ENCODE measurements at regions not wholly inside any gene's neighbourhood (a gene's known extent, or its start where the extent isn't known, plus 50 kb on each side); places are given as distances from the start of the nearest gene placed in this dataset.

GRCh38 chr2:236464140-236464539, 105.5 kb upstream of the ACKR3 start:
- ATAC-seq (no peak), DNase-seq (ENCODE audit: low spot score) (no peak), FAIRE-seq (no peak)
- Histone ChIP-seq H3K4me2 (ENCODE audit: low read depth, low read length) (no peak overlapping the region), H3K9me3 (ENCODE audit: low read length) (peaks cover 9% of the 10 kb centered on the region; the same call in 1 of the 2 replicates), H4K20me1 (ENCODE audit: insufficient read depth, low read length) (no peaks in the 10 kb centered on the region), H3K4me3 (replicated peaks in 1 of 3; ENCODE audit: insufficient read depth in 1 of 3, low read depth in 2 of 3, low read length in 3 of 3) (no peak overlapping the region), H2AFZ (ENCODE audit: low read length) (no peak overlapping the region), H3K79me2 (ENCODE audit: insufficient read depth, low read length) (no peaks in the 10 kb centered on the region), H3K27me3 (ENCODE audit: control insufficient read depth in 1 of 2, insufficient read depth in 2 of 2, low read length in 2 of 2) (0 out of 5 replicates have a peak, but pooled peaks cover 0 to 5% of the 10 kb centered on the region in 2 experiments), H3K4me1 (ENCODE audit: insufficient read depth, low read length) (no peaks in the 10 kb centered on the region), H3K27ac (ENCODE audit: extremely low read length, insufficient read depth, low read length) (no peak overlapping the region), H3K36me3 (replicated peaks in 1 of 2; ENCODE audit: control insufficient read depth in 1 of 2, insufficient read depth in 2 of 2, low read length in 2 of 2) (no peaks in the 10 kb centered on the region), H3K9ac (ENCODE audit: insufficient read depth, low read depth, low read length) (no peak overlapping the region)
- BruUV-seq (replicated peaks) = no TSS peak
- intact Hi-C loops (cut with micrococcal nuclease; ENCODE audit: unreplicated experiment) = no loop called here
- POLR2A ChIA-PET = no interaction called here
- TF ChIP-seq ZFY (CRISPR knock-in tag; IDR thresholded peaks at IDR 0.05) (no peak), CEBPB (IDR thresholded peaks at IDR 0.05; ENCODE audit: borderline replicate concordance, low read depth, low read length) (peak; percentile 82), ZMYM2 (CRISPR knock-in tag; IDR thresholded peaks at IDR 0.05) (no peak), DNMT3B (CRISPR knock-in tag; conservative IDR thresholded peaks at IDR 0.05) (no peak), ZNF20 (CRISPR knock-in tag; IDR thresholded peaks at IDR 0.05) (no peak), CERS6 (CRISPR knock-in tag; IDR thresholded peaks at IDR 0.05) (no peak), NAIF1 (CRISPR knock-in tag; IDR thresholded peaks at IDR 0.05; ENCODE audit: borderline replicate concordance) (no peak), ATF7-NPFF (CRISPR knock-in tag; IDR thresholded peaks at IDR 0.05; ENCODE audit: low read depth) (no peak)
- in situ Hi-C loops (cut with HindIII; ENCODE audit: extremely low pct_ligation_motif_present, low pct_unique_long_range_greater_than_20kb) = no loop called here
- WGBS (ENCODE audit: low lambda C conversion rate) = 0% methylated on average over 1 of the region's 1 CpG
- CTCF ChIA-PET (ENCODE audit: low intra/inter-chr PET ratio, low total read pairs) = no interaction called here
